GM19238 (cell line): ENCODE measurements at regions not wholly inside any gene's neighbourhood (a gene's known extent, or its start where the extent isn't known, plus 50 kb on each side); places are given as distances from the start of the nearest gene placed in this dataset.

Source experiments
- DNase-seq: peaks from one replicate; pipeline ENCODE4 v3.0.0; 2011; ENCODE audit warnings: low spot score; ENCODE audit not compliant: insufficient read length

DNA sequence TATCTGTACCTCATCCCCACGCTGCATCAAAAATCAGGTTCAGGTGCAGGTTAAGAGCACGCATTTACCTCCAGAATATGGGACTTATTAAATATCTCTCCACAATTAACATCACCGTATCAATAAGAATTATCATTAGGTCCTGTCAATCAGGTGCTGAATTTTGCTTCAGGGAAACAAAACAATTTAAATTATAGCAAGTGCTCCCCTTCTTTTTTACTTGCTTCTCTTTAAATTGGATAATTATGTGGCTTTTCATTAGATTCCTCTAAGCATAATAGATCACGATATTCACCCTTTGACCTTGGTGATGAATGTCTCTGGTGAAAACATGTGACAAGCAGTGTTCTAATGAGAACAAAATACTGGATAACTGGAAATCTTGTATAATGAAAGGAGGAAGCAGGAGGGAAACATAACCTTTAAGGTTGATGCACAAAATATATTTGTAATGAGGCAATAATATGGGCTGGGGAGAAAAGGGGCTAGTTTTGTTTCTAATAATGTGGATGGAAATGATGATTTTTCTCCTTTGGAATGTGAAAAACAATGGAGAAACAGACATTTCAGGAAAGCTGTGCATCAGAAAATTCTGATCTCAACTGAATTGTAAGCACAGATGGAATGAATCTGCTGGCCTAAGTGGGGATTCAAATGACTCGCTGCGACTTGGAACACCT lies 166.9 kb downstream of the SNX10 start:
- DNase-seq, result no peak

DNA sequence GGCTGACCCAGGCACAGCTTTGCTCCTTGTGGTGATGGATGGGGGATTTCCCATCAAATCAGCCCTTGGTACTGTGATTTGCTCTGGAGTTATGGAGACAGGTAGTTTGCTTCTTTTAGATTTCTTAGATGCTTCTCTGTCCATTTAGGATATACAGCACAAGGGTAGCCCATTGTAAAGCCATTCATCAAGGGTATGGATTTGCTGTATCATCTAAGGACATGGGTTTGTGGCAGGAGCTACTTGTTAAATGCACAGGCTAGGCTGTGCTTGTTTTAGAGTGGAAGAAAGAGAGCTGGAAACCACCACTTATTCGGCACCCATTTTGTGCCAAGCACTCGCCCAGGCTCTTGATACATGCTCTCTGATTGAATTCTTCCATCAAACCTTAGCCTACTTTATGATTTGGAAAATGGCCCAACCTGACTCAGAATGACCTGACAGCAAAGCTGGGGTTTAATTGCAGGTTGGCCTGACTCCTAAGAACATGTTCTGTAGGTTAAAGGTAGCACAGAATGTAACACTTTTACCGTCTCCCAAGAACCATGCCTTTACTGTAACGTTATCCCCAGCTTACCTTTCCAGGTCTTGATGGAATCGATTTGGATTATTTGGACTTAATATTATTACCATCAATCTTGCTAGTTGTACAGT lies 168.0 kb downstream of the SNX10 start:
- DNase-seq, result no peak

DNA sequence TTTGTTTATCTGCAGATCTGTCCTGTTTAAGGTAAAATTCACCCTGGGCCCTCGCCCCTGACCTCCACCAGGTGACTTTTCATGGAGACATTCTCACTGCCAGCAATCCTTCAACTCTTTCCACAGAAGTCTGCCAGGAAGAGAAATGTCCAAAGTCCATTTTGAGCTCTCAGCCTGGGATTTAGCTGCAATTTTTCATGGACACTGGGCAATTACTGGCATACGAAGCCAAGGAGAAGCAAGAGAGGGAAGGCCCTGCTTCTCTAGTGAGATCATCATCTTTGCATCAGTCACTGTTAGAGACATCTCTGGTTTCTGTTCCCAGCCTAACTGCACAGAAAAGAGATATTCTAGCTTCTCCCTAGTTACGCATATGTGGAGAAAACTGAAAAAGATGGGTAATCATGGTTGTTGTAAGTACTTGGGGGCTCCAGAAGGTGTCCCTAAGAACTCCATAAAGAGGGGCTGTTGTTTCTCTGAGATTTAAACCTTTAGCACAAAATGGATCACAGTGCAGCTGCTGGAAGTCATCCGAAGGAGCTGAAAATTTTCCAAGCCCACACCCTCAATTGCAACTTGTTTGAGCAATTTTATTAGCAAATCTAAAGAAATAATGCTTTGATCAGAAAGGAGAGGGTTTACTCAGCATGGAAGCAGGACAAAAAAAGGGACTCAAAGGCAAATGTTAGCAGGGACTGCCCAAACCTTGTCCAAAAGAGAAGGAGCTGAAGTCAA lies 168.9 kb downstream of the SNX10 start:
- DNase-seq, result no peak

- no peak for DNase-seq
Observed at GRCh38 chr7:26461518-26461917, 169.9 kb downstream of the SNX10 start.

DNA sequence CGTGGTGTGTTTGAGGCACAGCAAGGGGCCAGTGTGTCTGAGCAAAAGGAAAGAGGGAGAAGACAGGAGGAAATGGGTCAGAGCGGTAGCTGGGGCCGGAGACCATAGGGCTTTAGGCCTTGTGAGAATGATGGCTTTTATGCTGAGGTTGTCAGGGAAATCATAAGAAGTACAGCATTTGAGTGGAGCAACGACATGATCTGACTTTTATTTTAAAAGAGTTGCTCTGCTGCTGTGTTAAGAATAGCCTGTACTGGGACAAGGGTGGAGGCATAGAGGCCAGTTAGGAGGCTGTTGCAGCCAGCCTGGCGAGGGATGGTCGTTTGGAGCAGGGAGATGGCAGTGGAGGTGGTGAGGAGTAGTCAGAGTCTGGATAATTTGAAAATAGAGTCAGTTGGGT lies 174.3 kb downstream of the SNX10 start:
- no peak for DNase-seq

DNA sequence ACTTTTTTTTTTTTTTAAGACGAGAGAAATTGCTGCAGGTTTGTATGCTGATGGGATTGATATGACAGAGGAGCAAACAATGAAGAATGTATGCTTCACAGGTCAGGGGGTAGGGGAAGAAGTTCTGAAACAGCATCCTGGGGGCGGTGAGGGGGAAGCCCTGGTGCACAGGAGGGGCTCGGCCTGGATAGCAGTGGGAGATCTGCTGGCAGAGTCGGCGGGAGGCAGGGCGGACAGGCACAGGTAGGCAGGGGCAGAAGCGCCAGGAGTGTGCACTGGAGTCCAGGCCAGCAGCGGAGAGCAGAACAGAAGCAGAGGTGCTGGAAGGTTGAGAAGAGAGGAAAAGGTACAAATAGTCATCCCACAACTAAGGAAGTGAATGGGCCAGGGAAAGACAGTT lies 175.4 kb downstream of the SNX10 start:
- no peak for DNase-seq

GRCh38 chr7:26467541-26467940 lies 175.9 kb downstream of the SNX10 start:
- DNase-seq, result no peak

GRCh38 chr7:26468625-26469024 lies 177.0 kb downstream of the SNX10 start:
- no peak for DNase-seq

DNA sequence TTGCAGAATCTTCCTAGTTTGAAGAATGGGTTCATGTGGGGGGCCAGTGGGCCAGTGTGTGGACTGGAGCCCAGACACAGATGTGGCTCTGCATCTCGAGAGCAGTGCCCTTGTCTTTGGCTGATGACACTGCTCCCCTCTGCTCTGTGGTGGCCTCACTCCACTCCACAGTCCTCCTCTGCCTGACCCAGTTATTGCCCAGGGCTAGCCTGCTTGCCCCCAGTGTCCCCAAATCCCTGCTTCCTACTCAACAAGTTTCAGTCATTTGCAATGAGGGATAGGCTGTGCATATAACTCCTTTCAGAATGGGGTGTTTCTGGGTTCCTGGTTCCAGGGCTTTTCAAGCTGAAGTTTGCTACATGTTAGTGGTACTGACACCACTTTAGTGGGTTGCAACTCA lies 177.5 kb downstream of the SNX10 start:
- DNase-seq, result no peak

DNA sequence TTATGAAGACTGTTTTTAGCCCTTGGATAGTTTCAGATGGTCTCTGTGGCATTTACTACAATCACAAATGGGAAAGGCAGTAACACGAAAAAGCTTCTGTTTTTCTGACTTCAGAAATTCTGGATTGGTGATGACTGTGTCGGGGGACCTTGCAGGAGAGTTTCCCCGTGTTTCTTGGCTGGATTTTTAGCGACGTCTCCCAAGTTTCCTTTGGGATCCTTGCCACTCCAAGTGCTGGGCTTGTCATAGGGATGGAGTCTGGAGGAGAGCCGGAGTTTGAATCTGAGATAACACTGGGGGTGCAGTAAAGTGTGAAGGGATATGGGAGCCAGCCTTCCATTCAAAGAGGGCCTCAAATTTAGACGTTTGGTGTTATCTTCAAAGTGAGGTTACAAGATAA lies 179.0 kb downstream of the SNX10 start:
- no peak for DNase-seq

DNA sequence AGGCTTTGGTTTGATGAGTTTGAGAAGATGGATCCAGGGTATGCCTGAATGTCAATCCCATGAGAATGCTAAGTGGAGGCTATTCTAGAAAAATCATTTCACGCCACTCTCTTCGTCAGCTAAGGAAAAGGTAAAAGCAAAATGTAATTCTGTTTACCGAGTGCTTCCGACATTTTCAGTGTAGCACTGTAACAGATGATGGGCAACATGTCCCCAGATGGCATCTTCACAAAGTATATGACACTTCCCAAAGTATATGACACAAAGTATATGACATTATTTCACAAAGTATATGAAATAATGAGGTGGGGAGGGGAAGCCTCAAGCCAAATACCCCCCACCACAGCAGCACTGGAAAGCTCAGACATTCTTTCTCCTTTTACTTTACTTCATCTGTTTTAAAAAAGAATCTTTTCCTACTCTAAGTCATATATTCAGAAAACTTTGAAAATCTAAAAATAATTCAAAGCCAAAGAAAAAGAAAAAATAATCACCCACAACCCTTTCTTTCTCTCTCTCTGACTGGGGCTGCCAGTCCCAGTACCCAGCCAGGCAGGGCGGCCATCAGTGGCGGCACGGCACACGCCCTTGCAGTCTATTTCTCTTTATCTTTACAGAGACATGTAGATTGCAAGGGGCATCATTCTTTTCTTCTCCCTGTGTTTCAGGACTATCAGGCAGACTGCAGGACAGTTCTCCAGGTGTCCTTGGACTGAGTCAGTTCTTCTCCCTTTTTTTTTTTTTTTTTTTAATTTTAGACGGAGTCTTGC lies 179.8 kb downstream of the SNX10 start:
- DNase-seq, result no peak

DNA sequence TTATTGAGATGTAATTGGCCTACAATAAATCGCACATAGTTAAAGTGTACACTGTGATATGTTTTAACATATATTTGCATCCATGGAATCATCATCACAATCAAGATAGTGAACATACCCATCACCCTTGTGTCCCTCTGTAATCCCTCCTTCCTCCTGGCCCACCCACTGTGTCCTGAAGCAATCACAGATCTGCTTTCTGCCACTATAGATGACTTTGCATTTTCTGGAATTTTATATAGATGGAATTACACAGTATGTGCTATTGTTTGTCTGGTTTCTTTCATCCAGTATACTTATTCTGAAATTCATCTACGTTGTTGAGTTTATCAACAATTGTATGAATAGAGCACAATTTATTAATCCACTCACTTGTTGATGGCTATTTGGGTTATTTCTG lies 181.3 kb downstream of the SNX10 start:
- DNase-seq, result no peak

DNA sequence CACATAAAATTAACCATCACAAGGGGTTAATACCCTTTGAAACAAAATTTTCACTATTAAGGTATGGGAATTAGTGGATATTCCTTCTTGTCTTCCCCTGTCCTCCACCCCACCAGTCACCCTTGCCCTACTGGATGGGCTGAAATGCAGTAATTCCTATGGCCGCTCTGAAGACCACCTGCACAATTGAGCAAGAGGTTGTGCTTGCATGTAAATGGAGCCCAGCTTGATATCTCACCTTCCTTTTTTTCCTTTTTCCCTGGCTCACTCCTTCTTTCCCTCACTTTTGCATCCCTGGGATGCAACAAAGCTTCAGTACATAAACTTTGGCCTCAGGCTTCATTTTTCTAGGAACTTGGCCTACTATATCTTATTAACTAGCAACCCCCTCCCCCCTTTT lies 184.6 kb downstream of the SNX10 start:
- no peak for DNase-seq

DNA sequence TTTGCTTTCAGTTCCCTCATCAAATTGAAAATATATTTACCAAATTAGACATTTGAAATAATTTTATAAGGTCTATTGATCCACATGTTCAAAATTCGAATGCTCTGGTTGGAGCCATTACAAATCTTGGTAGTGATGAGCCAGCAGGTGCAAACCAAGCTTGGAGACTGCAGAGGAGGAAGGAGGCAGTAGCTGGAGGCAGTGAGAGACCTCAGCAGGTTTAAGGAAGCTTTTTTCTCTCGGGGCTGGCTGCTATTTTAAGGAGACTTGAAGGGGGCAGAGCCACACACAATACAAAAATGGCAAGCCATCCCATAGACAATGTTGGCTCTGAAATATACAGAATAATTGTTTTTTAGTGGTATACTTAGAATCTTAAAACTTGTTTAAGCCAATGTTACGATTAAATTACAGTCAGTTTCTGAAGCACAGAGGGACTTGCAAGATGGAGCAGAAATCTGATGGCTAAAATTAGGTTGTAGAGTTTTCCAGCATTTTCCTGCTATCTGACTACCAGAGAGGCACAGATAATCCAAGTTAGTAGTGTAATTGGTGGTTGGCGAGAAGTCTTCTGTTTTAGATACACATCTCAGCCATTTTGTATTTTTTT lies 185.8 kb downstream of the SNX10 start:
- DNase-seq, result no peak

- DNase-seq, result no peak
Observed at GRCh38 chr7:26478550-26478949, 186.9 kb downstream of the SNX10 start.

DNA sequence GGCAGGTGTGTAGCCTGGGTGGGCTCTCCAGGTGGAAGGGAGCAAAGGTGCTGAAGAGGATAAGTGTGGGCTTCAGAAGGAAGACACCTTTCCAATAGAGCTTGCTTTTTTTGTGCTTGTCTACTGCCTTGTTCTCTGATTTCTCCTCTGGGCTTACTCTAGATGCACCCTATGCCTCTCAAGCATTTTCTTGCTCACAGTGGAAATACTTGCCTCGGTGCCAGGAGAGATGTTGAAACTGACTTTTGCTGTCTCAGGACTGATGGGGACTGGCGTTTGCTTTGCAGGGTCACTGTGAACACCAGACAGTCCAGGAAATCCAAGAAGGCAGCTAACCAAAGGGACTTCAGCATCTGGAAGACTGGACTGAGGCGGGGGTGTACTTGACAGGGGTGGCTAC lies 187.9 kb downstream of the SNX10 start:
- DNase-seq, result no peak

GRCh38 chr7:26480156-26480555 lies 188.5 kb downstream of the SNX10 start:
- no peak for DNase-seq

DNA sequence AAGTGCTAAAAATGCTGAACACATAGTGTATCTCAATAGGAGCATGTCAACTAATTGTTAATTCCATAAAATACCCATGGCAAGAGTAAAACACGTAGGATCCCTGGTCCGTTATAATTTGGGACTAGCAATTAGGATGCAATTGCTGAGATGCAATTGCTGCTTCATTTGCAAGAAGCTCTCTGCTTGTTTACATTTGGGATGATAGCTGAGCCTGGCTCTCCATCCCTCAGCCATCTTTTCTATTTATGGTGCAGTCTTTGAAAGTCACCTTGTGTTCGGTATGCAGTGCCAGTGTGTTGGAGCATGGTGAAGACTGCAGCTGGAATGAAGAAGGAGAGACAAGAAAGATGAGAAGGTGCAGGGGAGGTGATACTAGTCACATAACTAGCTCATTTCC lies 191.3 kb downstream of the SNX10 start:
- DNase-seq, result no peak

DNA sequence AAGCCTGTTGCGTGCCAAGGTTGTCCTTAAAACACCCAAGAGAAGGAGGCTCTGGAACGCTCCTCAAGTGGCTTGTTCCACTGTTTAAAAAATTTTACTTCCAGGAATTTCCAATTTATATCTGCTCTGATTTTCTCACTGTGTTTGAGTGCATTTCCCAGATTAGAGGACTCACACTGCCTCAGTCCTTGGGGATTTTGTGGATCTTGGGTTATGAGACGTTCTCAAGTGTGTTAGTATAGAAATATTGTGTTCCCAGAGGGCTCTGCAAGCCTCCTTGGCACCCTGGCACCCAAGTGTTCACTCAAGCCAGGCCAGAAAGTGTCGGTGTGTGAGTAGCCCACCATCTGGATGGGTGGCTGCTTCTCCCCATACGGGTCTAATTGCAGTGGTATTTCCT lies 192.2 kb downstream of the SNX10 start:
- no peak for DNase-seq

DNA sequence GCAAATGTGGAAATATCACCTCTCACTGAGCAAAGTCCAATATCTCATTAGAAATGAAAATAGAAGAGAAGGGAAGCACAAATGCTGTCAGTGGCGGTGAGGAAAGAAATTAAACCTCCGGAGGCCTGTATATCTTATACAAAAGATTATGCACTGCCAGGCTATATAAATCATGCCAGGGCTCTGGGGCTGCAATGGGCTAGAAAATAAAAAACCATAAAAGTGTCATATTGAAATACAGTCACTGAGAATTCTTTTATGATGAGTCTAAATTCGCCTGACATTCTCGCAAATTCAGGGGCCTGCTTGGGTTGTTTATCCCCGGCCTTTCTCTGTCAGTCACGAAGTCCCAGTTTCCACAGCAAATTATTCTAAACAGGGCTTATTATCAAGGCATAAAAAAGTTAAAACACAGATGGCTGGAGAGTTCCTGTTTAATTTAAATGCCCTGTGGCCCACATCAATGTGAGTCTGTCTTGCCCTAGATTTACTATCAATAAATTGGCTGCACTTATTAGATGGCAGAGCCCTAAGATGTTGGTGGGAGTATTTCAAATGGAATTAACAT lies 193.8 kb downstream of the SNX10 start:
- DNase-seq, result no peak

DNA sequence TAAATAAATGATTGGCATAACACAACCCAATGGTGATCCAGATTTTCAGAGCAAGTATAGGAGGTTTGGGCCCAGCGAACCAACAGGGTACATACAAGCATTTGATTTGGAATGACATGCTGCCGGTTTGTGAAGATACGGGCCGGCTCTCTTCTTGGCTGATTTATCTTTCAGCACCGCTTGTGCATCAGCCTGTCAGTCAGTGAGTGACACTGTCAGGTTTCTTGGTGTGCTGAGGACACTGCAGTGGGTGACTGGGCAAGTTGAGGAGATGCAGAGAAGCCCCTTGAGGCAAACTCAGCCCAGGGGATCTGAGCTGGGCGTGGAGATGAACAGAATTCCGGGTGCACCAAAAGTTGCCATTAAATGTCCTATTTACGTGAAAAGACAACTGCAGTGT lies 194.5 kb downstream of the SNX10 start:
- DNase-seq, result no peak
